ENCODE measurements at regions not wholly inside any gene's neighbourhood (a gene's known extent, or its start where the extent isn't known, plus 50 kb on each side); places are given as distances from the start of the nearest gene placed in this dataset.

DNA sequence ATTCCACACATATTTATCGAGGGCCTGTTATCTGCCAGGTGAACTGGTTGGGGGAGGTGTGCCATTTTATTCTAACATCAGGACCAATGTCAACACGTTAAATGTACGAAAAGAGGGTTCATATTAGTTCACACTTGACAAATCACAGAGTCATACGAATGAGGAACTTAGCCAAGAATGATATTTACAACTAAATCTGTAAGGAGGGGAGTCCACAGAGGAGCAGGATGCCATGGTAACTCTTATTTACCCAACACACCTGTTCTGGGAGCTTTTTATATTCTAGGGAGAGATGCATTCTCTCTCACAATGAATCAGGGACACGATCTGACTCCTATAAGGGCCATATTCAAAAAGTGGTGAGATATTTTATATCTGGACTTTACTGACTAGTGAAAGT lies 144.1 kb downstream of the CDC42EP3 start:
- Histone ChIP-seq H3K9ac (ENCODE audit: low read length) (no peak overlapping the region), H3K79me2 (ENCODE audit: insufficient read depth, low read length) (no peaks in the 10 kb centered on the region), H3K4me2 (ENCODE audit: low read length) (no peak overlapping the region), H3K27ac (ENCODE audit: low read depth, low read length, poor library complexity, severe bottlenecking) (no peak overlapping the region), H3F3A (ENCODE audit: insufficient read depth, low read length) (no peaks in the 10 kb centered on the region), H3K4me1 (ENCODE audit: insufficient read depth, low read length, severe bottlenecking) (peaks cover 6% of the 10 kb centered on the region), H3K9me2 (ENCODE audit: low read depth, low read length) (no peaks in the 10 kb centered on the region), H4K20me1 (ENCODE audit: insufficient read depth, low read length) (no peaks in the 10 kb centered on the region), H2AFZ (ENCODE audit: low read length) (no peak overlapping the region), H3K36me3 (ENCODE audit: insufficient read depth, low read length) (no peaks in the 10 kb centered on the region), H3K4me3 (ENCODE audit: low read depth, low read length, poor library complexity, severe bottlenecking) (no peak overlapping the region), H3K27me3 (ENCODE audit: insufficient read depth, low read length) (no peaks in the 10 kb centered on the region), H3K9me3 (ENCODE audit: low read length) (no peaks in the 10 kb centered on the region)
- TF ChIP-seq EZH2 (IDR thresholded peaks at IDR 0.05; ENCODE audit: borderline replicate concordance, low read length): no peak
- TF ChIP-seq, protein P1, sequence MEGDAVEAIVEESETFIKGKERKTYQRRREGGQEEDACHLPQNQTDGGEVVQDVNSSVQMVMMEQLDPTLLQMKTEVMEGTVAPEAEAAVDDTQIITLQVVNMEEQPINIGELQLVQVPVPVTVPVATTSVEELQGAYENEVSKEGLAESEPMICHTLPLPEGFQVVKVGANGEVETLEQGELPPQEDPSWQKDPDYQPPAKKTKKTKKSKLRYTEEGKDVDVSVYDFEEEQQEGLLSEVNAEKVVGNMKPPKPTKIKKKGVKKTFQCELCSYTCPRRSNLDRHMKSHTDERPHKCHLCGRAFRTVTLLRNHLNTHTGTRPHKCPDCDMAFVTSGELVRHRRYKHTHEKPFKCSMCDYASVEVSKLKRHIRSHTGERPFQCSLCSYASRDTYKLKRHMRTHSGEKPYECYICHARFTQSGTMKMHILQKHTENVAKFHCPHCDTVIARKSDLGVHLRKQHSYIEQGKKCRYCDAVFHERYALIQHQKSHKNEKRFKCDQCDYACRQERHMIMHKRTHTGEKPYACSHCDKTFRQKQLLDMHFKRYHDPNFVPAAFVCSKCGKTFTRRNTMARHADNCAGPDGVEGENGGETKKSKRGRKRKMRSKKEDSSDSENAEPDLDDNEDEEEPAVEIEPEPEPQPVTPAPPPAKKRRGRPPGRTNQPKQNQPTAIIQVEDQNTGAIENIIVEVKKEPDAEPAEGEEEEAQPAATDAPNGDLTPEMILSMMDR (IDR thresholded peaks at IDR 0.05; ENCODE audit: low read length): no peak

DNA sequence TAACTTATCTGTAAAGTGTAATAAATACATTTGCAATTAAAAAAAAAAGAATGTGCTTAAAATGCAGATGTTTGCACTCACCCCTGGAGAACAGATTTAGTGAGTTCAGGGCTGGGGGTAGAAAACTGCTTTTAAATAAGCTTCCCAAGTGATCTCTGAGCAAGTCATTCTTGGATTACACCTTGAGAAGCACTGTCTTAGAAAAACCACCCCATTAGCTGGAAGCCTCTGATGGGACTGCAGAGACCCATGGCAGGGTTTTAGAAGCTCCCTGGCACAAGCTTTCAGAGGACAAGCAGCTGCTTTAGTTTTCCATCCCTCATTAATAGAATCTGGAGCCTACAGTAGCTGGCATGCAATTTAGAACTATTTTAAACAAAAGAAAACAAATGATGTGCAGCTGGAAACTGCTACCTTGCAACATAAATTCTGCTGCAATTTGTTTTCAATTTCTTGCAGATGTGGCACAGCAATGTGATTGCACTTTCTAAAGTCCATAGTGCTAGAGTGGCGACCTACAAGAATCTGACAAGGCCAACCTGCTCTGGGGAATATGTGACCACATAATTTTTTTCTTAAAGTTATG lies 141.5 kb downstream of the CDC42EP3 start:
- no peak overlapping the region for H3K4me2 ChIP-seq (ENCODE audit: low read length)
- H3K27ac ChIP-seq (ENCODE audit: low read depth, low read length, poor library complexity, severe bottlenecking): no peak overlapping the region
- no peaks in the 10 kb centered on the region for H3K9me3 ChIP-seq (ENCODE audit: low read length)
- no peaks in the 10 kb centered on the region for H3K27me3 ChIP-seq (ENCODE audit: insufficient read depth, low read length)
- no peak overlapping the region for H3K9ac ChIP-seq (ENCODE audit: low read length)
- no peaks in the 10 kb centered on the region for H3K9me2 ChIP-seq (ENCODE audit: low read depth, low read length)
- H3K4me3 ChIP-seq (ENCODE audit: low read depth, low read length, poor library complexity, severe bottlenecking): no peak overlapping the region
- H4K20me1 ChIP-seq (ENCODE audit: insufficient read depth, low read length): no peaks in the 10 kb centered on the region
- no peaks in the 10 kb centered on the region for H3K36me3 ChIP-seq (ENCODE audit: insufficient read depth, low read length)
- H2AFZ ChIP-seq (ENCODE audit: low read length): no peak overlapping the region
- H3F3A ChIP-seq (ENCODE audit: insufficient read depth, low read length): no peaks in the 10 kb centered on the region
- TF ChIP-seq, protein P1 (IDR thresholded peaks at IDR 0.05; ENCODE audit: low read length): no peak
- no peak for TF ChIP-seq EZH2 (IDR thresholded peaks at IDR 0.05; ENCODE audit: borderline replicate concordance, low read length)
- peaks cover 10% of the 10 kb centered on the region for H3K4me1 ChIP-seq (ENCODE audit: insufficient read depth, low read length, severe bottlenecking)
- H3K79me2 ChIP-seq (ENCODE audit: insufficient read depth, low read length): no peaks in the 10 kb centered on the region

DNA sequence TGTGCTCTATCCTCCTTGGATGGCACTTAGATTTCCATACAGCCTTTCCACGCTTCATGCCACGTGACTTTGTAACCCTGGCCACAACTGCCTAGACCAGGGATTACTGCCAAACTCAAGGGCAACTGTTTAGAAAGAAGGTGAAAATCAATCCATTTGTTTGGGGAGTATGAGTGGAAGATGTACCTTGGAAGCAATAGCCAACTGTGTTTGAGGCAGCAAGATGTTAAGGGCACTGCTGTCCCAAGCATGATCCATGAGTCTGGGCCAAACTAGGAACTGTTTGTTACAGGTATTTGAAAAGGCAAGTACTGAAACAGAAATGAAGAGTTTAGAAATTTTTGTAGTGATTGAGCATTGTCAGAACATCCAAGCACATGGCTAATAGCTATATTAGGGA lies 138.9 kb downstream of the CDC42EP3 start:
- no peak overlapping the region for H2AFZ ChIP-seq (ENCODE audit: low read length)
- no peaks in the 10 kb centered on the region for H4K20me1 ChIP-seq (ENCODE audit: insufficient read depth, low read length)
- peaks cover 12% of the 10 kb centered on the region for H3K4me1 ChIP-seq (ENCODE audit: insufficient read depth, low read length, severe bottlenecking)
- no peaks in the 10 kb centered on the region for H3K9me2 ChIP-seq (ENCODE audit: low read depth, low read length)
- no peaks in the 10 kb centered on the region for H3K27me3 ChIP-seq (ENCODE audit: insufficient read depth, low read length)
- H3F3A ChIP-seq (ENCODE audit: insufficient read depth, low read length): no peaks in the 10 kb centered on the region
- no peak overlapping the region for H3K4me2 ChIP-seq (ENCODE audit: low read length)
- TF ChIP-seq, protein P1 (IDR thresholded peaks at IDR 0.05; ENCODE audit: low read length): no peak
- TF ChIP-seq EZH2 (IDR thresholded peaks at IDR 0.05; ENCODE audit: borderline replicate concordance, low read length): no peak
- H3K9me3 ChIP-seq (ENCODE audit: low read length): no peaks in the 10 kb centered on the region
- H3K9ac ChIP-seq (ENCODE audit: low read length): no peak overlapping the region
- H3K4me3 ChIP-seq (ENCODE audit: low read depth, low read length, poor library complexity, severe bottlenecking): no peak overlapping the region
- H3K27ac ChIP-seq (ENCODE audit: low read depth, low read length, poor library complexity, severe bottlenecking): no peak overlapping the region
- H3K79me2 ChIP-seq (ENCODE audit: insufficient read depth, low read length): no peaks in the 10 kb centered on the region
- H3K36me3 ChIP-seq (ENCODE audit: insufficient read depth, low read length): no peaks in the 10 kb centered on the region
